Mammary epithelial cell (primary cell): ENCODE measurements at regions not wholly inside any gene's neighbourhood (a gene's known extent, or its start where the extent isn't known, plus 50 kb on each side); places are given as distances from the start of the nearest gene placed in this dataset.

Experiments
- CTCF ChIP-seq, 2 donors: IDR thresholded peaks in 1 of 2; conservative IDR thresholded peaks in 1 of 2; 2 replicates each; pipeline ENCODE4 v1.5.1; 2011 to 2012; ENCODE audit warnings: inconsistent platforms in 2 of 2, low read length in 2 of 2, mild to moderate bottlenecking in 2 of 2, control low read depth in 1 of 2, low read depth in 1 of 2; ENCODE audit not compliant: insufficient read depth in 1 of 2; ENCODE audit errors: extremely low read depth in 1 of 2
- EZH2 ChIP-seq: IDR thresholded peaks from 2 replicates; pipeline ENCODE4 v1.6.1; 2012; ENCODE audit warnings: low read length, inconsistent platforms, borderline replicate concordance

- TF ChIP-seq CTCF (conservative IDR thresholded peaks at IDR 0.05 in 1 of 2, IDR thresholded peaks at IDR 0.05 in 1 of 2; ENCODE audit: extremely low read depth in 1 of 2, insufficient read depth in 1 of 2, low read depth in 1 of 2, low read length in 2 of 2) (no peak), EZH2 (no peak)
These were observed 133.2 kb downstream of the TMEM174 start for GRCh38 chr5:73306078-73306719.
